MCF 10A (cell line): ENCODE measurements at regions not wholly inside any gene's neighbourhood (a gene's known extent, or its start where the extent isn't known, plus 50 kb on each side); places are given as distances from the start of the nearest gene placed in this dataset.
"Not testable (repeated sequence)": the region's sequence is repeated elsewhere in the genome, so short reads cannot be mapped to it uniquely, and the experiment has no call there.

Source experiments
- BruUV-seq: library from RNA; stranded (reverse); fragments of 400-500 nt; replicated peaks from 2 replicates; lab custom pipeline; 2021; lab: Mats Ljungman, UMichigan
- CTCF ChIA-PET: fragments of 300-600 bp; sonication (Branson Sonifier 250); formaldehyde crosslinking; extraction: SDS; loops from one replicate; lab custom pipeline; 2021; ENCODE audit warnings: antibody characterized with exemption, inconsistent platforms; lab: Yijun Ruan, JAX
- POLR2A ChIA-PET: fragments of 300-600, 350-650 bp; sonication (Branson Sonifier 250); formaldehyde crosslinking; extraction: SDS; loops from one replicate; lab custom pipeline; 2020; ENCODE audit warnings: antibody characterized with exemption, inconsistent platforms; lab: Yijun Ruan, JAX
- DNase-seq: peaks from one replicate; pipeline ENCODE4 v3.0.0-alpha.2; 2018; ENCODE audit not compliant: unreplicated experiment
- H3K27ac Mint-ChIP-seq: one replicate; pipeline ENCODE4 v1.8.0; 2022; ENCODE audit warnings: mild to moderate bottlenecking, low read depth, mixed read lengths; ENCODE audit not compliant: unreplicated experiment
- H3K27me3 Mint-ChIP-seq: one replicate; pipeline ENCODE4 v1.8.0; 2022; ENCODE audit warnings: mixed read lengths; ENCODE audit not compliant: insufficient read depth, unreplicated experiment
- H3K36me3 Mint-ChIP-seq: one replicate; pipeline ENCODE4 v1.8.0; 2022; ENCODE audit warnings: mild to moderate bottlenecking, moderate library complexity, mixed read lengths; ENCODE audit not compliant: insufficient read depth, unreplicated experiment
- H3K4me1 Mint-ChIP-seq: one replicate; pipeline ENCODE4 v1.8.0; 2022; ENCODE audit warnings: mixed read lengths; ENCODE audit not compliant: insufficient read depth, unreplicated experiment
- H3K4me3 Mint-ChIP-seq: one replicate; pipeline ENCODE4 v1.8.0; 2022; ENCODE audit warnings: mild to moderate bottlenecking, moderate library complexity, mixed read lengths; ENCODE audit not compliant: unreplicated experiment
- H3K9me3 Mint-ChIP-seq: one replicate; pipeline ENCODE4 v1.8.0; 2022; ENCODE audit warnings: mixed read lengths; ENCODE audit not compliant: unreplicated experiment
- CTCF ChIP-seq: fragments of 200-600 bp; IDR thresholded peaks from one replicate; pipeline ENCODE4 v1.8.0; 2022; ENCODE audit warnings: antibody characterized with exemption, mild to moderate bottlenecking; ENCODE audit not compliant: unreplicated experiment
- intact Hi-C: fragments of 100-400 bp; cut with micrococcal nuclease; formaldehyde crosslinking; loops from 2 replicates; pipeline ENCODE4 v1.14.1; 2022

DNA sequence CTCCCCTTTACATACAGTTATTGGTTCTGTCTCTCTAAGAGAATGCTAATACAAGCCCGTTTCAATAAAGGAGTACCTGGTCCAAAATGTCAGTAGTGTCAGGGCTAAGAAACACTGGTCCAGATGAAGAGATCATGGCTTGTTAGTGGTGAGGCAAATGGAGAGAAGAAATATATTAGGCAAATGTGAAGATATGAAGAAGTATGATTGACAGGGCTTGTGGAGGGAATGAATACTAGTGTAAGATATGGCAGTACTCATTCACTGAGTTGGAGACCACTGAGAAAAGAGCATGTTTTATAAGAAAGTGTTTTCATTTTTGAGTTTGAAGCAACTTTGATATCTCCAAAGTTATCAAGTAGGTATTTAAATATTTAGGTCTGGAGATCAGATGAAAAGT, 290.5 kb upstream of the MEF2C start:
- Mint-ChIP-seq H3K4me1 (no peaks in the 10 kb centered on the region), H3K36me3 (no peaks in the 10 kb centered on the region), H3K27me3 (no peaks in the 10 kb centered on the region), H3K9me3 (peaks cover 7% of the 10 kb centered on the region), H3K4me3 (no peak overlapping the region), H3K27ac (no peak overlapping the region)
- intact Hi-C loops, result loop anchor here (10.0 kb wide), 1 partner anchor 61 kb away; no protein-coding TSS in a partner anchor
- DNase-seq, result no peak
- no TSS peak for BruUV-seq
- ChIA-PET CTCF (no interaction called here), POLR2A (no interaction called here)
- no peak for TF ChIP-seq CTCF

GRCh38 chr5:89168766-89169165, 285.8 kb upstream of the MEF2C start:
- no peak overlapping the region for H3K4me3 Mint-ChIP-seq
- no peaks in the 10 kb centered on the region for H3K27me3 Mint-ChIP-seq
- DNase-seq, result no peak
- no TSS peak for BruUV-seq
- no peak for TF ChIP-seq CTCF
- H3K27ac Mint-ChIP-seq, result no peak overlapping the region
- ChIA-PET POLR2A (no interaction called here), CTCF (no interaction called here)
- no peaks in the 10 kb centered on the region for H3K4me1 Mint-ChIP-seq
- intact Hi-C loops, result no loop called here
- no peaks in the 10 kb centered on the region for H3K36me3 Mint-ChIP-seq
- peaks cover 6% of the 10 kb centered on the region for H3K9me3 Mint-ChIP-seq

- not testable (repeated sequence) for BruUV-seq
These were observed 281.7 kb upstream of the MEF2C start for GRCh38 chr5:89164703-89165102.

GRCh38 chr5:89156226-89156625, 273.2 kb upstream of the MEF2C start:
- no peaks in the 10 kb centered on the region for H3K36me3 Mint-ChIP-seq
- intact Hi-C loops, result no loop called here
- POLR2A ChIA-PET, result no interaction called here
- H3K9me3 Mint-ChIP-seq, result no peaks in the 10 kb centered on the region
- no peaks in the 10 kb centered on the region for H3K4me1 Mint-ChIP-seq
- CTCF ChIA-PET, result interaction anchor here (0.6 kb wide), 1 partner anchor 630 kb away, joined by 3 read pairs; no protein-coding TSS in a partner anchor
- BruUV-seq, result no TSS peak
- DNase-seq, result no peak
- no peak overlapping the region for H3K27ac Mint-ChIP-seq
- no peak overlapping the region for H3K4me3 Mint-ChIP-seq
- no peak for TF ChIP-seq CTCF
- no peaks in the 10 kb centered on the region for H3K27me3 Mint-ChIP-seq

More at GRCh38 chr5:89164703-89165102, 281.7 kb upstream of the MEF2C start:
- H3K4me3 Mint-ChIP-seq, H3K36me3 Mint-ChIP-seq, intact Hi-C loops, CTCF ChIA-PET, H3K27ac Mint-ChIP-seq, DNase-seq, H3K27me3 Mint-ChIP-seq, H3K9me3 Mint-ChIP-seq, H3K4me1 Mint-ChIP-seq, POLR2A ChIA-PET: not testable (repeated sequence)

DNA sequence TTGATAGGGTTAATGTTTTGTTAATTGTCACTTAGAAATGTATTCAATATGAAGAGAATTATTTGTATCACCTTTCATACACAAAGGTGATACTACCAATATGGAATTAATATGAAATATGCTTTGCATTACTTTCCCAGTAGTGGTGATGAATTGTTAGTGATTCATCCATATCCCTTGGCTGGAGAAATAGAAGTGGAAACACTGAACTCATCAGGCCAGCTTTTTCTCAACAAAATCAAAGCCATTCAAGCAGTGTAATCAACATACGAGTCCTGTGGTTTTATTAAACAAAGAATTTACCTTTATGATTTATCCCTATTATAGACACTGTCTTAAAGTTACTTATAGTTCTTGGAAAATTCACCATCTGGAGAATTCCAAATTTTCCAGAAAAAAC, 264.0 kb upstream of the MEF2C start:
- no peak for DNase-seq
- ChIA-PET CTCF (no interaction called here), POLR2A (no interaction called here)
- Mint-ChIP-seq H3K36me3 (no peaks in the 10 kb centered on the region), H3K4me1 (no peaks in the 10 kb centered on the region), H3K27me3 (peaks cover 4% of the 10 kb centered on the region), H3K4me3 (no peak overlapping the region), H3K27ac (no peak overlapping the region), H3K9me3 (no peaks in the 10 kb centered on the region)
- no peak for TF ChIP-seq CTCF
- BruUV-seq, result no TSS peak
- intact Hi-C loops, result no loop called here
